Testis (tissue), 2 donors: ENCODE measurements at regions not wholly inside any gene's neighbourhood (a gene's known extent, or its start where the extent isn't known, plus 50 kb on each side); places are given as distances from the start of the nearest gene placed in this dataset.

Source experiments
- CTCF ChIP-seq, 3 experiments: fragments of 450-650 bp in 2 of 3; fragments of 200-600 bp in 1 of 3; sonication (generic) in 1 of 3; IDR thresholded peaks; one replicate each; pipeline ENCODE4 v1.5.1; 2016 to 2019; ENCODE audit warnings: antibody characterized with exemption in 3 of 3, mild to moderate bottlenecking in 2 of 3, moderate library complexity in 1 of 3
- POLR2A ChIP-seq: fragments of 450-650 bp; IDR thresholded peaks from one replicate; pipeline ENCODE4 v1.6.1; 2017; ENCODE audit warnings: antibody characterized with exemption, mild to moderate bottlenecking, moderate library complexity

DNA sequence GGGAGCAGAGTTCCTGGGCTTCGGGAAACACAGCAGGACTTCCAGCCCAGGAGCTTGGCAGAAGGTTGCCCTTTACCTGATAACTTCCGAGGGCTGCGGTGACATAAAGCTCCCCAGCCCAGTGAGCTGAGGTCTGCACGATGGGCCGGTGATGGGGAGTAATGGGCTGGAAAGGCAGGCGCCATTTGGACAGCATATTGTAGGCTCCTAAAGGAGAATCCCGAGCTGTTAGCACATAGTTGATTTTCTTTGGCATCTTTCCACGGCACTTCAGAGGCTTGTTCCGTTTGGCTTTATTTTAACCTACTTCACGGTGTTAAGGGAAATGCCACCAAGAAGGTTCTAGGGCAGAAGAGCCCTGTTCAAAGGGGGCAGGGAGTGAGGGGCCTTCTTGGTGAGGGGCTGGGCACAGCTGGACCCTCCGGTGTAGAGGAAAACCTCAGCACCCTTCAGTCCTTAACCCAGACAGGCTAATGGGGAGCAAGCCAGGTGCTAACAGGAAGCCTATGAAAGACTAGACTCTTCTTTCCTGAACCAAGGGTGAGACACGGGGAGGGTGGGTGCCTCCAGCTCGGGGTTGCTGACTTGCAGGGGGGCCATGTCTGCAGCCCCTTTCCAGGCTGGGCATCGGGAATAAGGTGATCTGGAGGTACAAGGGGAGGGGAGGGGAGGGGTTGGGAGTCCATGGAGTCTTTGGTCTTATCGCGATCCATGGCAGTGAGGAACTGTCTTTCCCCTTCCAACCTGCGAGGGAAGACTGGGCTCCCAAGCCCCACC lies 347.7 kb downstream of the GLRX3 start:
- TF ChIP-seq CTCF (IDR thresholded peaks at IDR 0.05) (no peak), POLR2A (no peak)
